AG04450 (cell line): ENCODE measurements at regions not wholly inside any gene's neighbourhood (a gene's known extent, or its start where the extent isn't known, plus 50 kb on each side); places are given as distances from the start of the nearest gene placed in this dataset.
"Not testable (repeated sequence)": the region's sequence is repeated elsewhere in the genome, so short reads cannot be mapped to it uniquely, and the experiment has no call there.

ENCODE experiments used
- CTCF ChIA-PET: fragments of 300-600, 350-600 bp; formaldehyde crosslinking; extraction: SDS; loops from one replicate; lab custom pipeline; 2022; ENCODE audit warnings: antibody characterized with exemption, inconsistent platforms; lab: Charles Lee
- POLR2A ChIA-PET: fragments of 350-600 bp; formaldehyde crosslinking; extraction: SDS; loops from one replicate; lab custom pipeline; 2021; ENCODE audit warnings: antibody characterized with exemption, inconsistent platforms; lab: Yijun Ruan, JAX
- DNase-seq: peaks from one replicate; pipeline ENCODE4 v3.0.0-alpha.2; 2011; ENCODE audit warnings: low read depth, low spot score
- H3K27ac ChIP-seq: one replicate; pipeline ENCODE4 v1.5.1; 2012; ENCODE audit warnings: low read depth, low read length, control low read depth
- H3K27me3 ChIP-seq: one replicate; pipeline ENCODE4 v1.6.0; 2012; ENCODE audit warnings: low read length; ENCODE audit not compliant: control insufficient read depth, insufficient read depth
- H3K4me3 ChIP-seq: 2 replicates; pipeline ENCODE4 v1.5.1; 2011; ENCODE audit warnings: mild to moderate bottlenecking, low read depth, low read length, control low read depth
- H3K9me3 ChIP-seq: 2 replicates; pipeline ENCODE4 v1.5.1; 2012; ENCODE audit warnings: low read length; ENCODE audit not compliant: control insufficient read depth, insufficient read depth
- CTCF ChIP-seq: IDR thresholded peaks from 2 replicates; pipeline ENCODE4 v1.5.1; 2011; ENCODE audit warnings: low read depth, low read length, control low read depth, inconsistent platforms

- no peak for TF ChIP-seq CTCF
- no peak overlapping the region for H3K4me3 ChIP-seq
- peaks cover 4% of the 10 kb centered on the region for H3K27me3 ChIP-seq
- DNase-seq: no peak
- ChIA-PET CTCF (no interaction called here), POLR2A (no interaction called here)
- H3K27ac ChIP-seq: no peak overlapping the region
- no peaks in the 10 kb centered on the region for H3K9me3 ChIP-seq
Observed at GRCh38 chr3:71944482-71945065, 159.6 kb upstream of the PROK2 start.

GRCh38 chr3:71942432-71943187, 157.7 kb upstream of the PROK2 start:
- ChIA-PET POLR2A (no interaction called here), CTCF (no interaction called here)
- Histone ChIP-seq H3K4me3 (no peak overlapping the region), H3K9me3 (no peaks in the 10 kb centered on the region), H3K27me3 (peaks cover 4% of the 10 kb centered on the region), H3K27ac (no peak overlapping the region)
- TF ChIP-seq CTCF: no peak
- DNase-seq: no peak

- POLR2A ChIA-PET: no interaction called here
- TF ChIP-seq CTCF: no peak
- Histone ChIP-seq H3K27ac (no peak overlapping the region), H3K4me3 (no peak overlapping the region), H3K27me3 (peaks cover 7% of the 10 kb centered on the region), H3K9me3 (no peaks in the 10 kb centered on the region)
- no peak for DNase-seq
- CTCF ChIA-PET: no interaction called here
Observed at GRCh38 chr3:71940486-71940885, 155.5 kb upstream of the PROK2 start.

- H3K27me3 ChIP-seq, POLR2A ChIA-PET, DNase-seq, H3K9me3 ChIP-seq, CTCF ChIA-PET, H3K27ac ChIP-seq, H3K4me3 ChIP-seq: not testable (repeated sequence)
Observed at GRCh38 chr3:71938081-71938480, 153.1 kb upstream of the PROK2 start.

GRCh38 chr3:71936681-71937080, 151.7 kb upstream of the PROK2 start:
- no peaks in the 10 kb centered on the region for H3K9me3 ChIP-seq
- H3K27me3 ChIP-seq: peaks cover 9% of the 10 kb centered on the region
- no peak overlapping the region for H3K27ac ChIP-seq
- DNase-seq: no peak
- no peak overlapping the region for H3K4me3 ChIP-seq
- POLR2A ChIA-PET: no interaction called here
- no peak for TF ChIP-seq CTCF
- CTCF ChIA-PET: no interaction called here
